SK-N-SH treated with all-trans-retinoic acid at 6 μM for 48 hours (cell line): ENCODE measurements at regions not wholly inside any gene's neighbourhood (a gene's known extent, or its start where the extent isn't known, plus 50 kb on each side); places are given as distances from the start of the nearest gene placed in this dataset.

Experiments used
- ARNTL ChIP-seq: fragments of 450-650 bp; formaldehyde crosslinking; IDR thresholded peaks from 2 replicates; pipeline ENCODE4 v1.5.0; 2020; ENCODE audit warnings: low read depth, mild to moderate bottlenecking, moderate library complexity, borderline replicate concordance
- BACH2 ChIP-seq: fragments of 250-450 bp; sonication (Bioruptor Pico); IDR thresholded peaks from 2 replicates; pipeline ENCODE4 v1.9.0; 2021; ENCODE audit warnings: mild to moderate bottlenecking, borderline replicate concordance
- ESRRG ChIP-seq: fragments of 250-450 bp; sonication (Bioruptor Pico); IDR thresholded peaks from 2 replicates; pipeline ENCODE4 v1.6.1; 2021; ENCODE audit warnings: mild to moderate bottlenecking
- ISL1 ChIP-seq: fragments of 250-450 bp; sonication (Bioruptor Pico); IDR thresholded peaks from 2 replicates; pipeline ENCODE4 v2.1.2; 2022; ENCODE audit warnings: mild to moderate bottlenecking, moderate library complexity
- OSR1 ChIP-seq: fragments of 250-450 bp; sonication (Bioruptor Pico); IDR thresholded peaks from 2 replicates; pipeline ENCODE4 v1.8.0; 2022; ENCODE audit warnings: moderate library complexity, mild to moderate bottlenecking, inconsistent platforms
- PPARA ChIP-seq: fragments of 250-450 bp; sonication (Bioruptor Pico); IDR thresholded peaks from 2 replicates; pipeline ENCODE4 v1.5.0; 2020; ENCODE audit warnings: mild to moderate bottlenecking, borderline replicate concordance
- RARB ChIP-seq: fragments of 250-450 bp; sonication (Bioruptor Pico); IDR thresholded peaks from 2 replicates; pipeline ENCODE4 v1.8.0; 2021; ENCODE audit warnings: mild to moderate bottlenecking, moderate library complexity
- ZC3H10 ChIP-seq: fragments of 250-450 bp; sonication (Bioruptor Pico); IDR thresholded peaks from 2 replicates; pipeline ENCODE4 v1.5.1; 2021; ENCODE audit warnings: mild to moderate bottlenecking, moderate library complexity
- ZFP3 ChIP-seq: fragments of 250-450 bp; sonication (Bioruptor Pico); IDR thresholded peaks from 2 replicates; pipeline ENCODE4 v1.5.0; 2020; ENCODE audit warnings: mild to moderate bottlenecking, moderate library complexity
- ZFP30 ChIP-seq: fragments of 450-650 bp; formaldehyde crosslinking; IDR thresholded peaks from 2 replicates; pipeline ENCODE4 v1.5.0; 2022; ENCODE audit warnings: mild to moderate bottlenecking, moderate library complexity
- ZNF70 ChIP-seq: fragments of 450-650 bp; formaldehyde crosslinking; IDR thresholded peaks from 2 replicates; pipeline ENCODE4 v1.5.0; 2020; ENCODE audit warnings: mild to moderate bottlenecking, moderate library complexity
- TF ChIP-seq, protein P1 (sequence below): fragments of 250-450 bp; sonication (Bioruptor Pico); IDR thresholded peaks from 2 replicates; pipeline ENCODE4 v1.8.0; 2020; ENCODE audit warnings: mild to moderate bottlenecking, moderate library complexity, borderline replicate concordance
- TF ChIP-seq, protein P2 (sequence below): fragments of 250-450 bp; sonication (Bioruptor Pico); IDR thresholded peaks from 2 replicates; pipeline ENCODE4 v1.8.0; 2021; ENCODE audit warnings: low read depth, mild to moderate bottlenecking, moderate library complexity, borderline replicate concordance
- TF ChIP-seq, protein P3 (sequence below): fragments of 250-450 bp; sonication (Bioruptor Pico); IDR thresholded peaks from 2 replicates; pipeline ENCODE4 v1.5.1; 2020; ENCODE audit warnings: low read depth, mild to moderate bottlenecking, moderate library complexity

DNA sequence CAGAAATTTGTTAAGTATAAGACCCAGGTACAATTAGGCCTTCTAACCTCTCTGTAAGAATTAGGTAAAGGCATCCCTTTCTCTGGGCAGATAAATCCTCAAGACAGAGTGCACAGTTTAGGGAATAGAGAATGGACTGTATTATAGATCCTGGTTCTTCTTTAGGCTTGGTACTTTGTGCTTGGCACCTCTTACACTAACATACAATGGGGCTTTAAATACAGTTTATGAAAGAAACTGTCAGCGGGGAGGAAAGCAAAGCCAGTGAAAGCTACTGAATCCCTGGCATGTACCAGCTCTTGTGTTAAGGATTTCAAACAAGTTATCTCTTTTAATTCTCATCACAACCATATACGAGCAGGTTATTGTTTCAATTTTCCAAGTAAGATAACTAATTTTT is 1350.0 kb downstream of the ADGRL3 start:
- TF ChIP-seq, protein P1, sequence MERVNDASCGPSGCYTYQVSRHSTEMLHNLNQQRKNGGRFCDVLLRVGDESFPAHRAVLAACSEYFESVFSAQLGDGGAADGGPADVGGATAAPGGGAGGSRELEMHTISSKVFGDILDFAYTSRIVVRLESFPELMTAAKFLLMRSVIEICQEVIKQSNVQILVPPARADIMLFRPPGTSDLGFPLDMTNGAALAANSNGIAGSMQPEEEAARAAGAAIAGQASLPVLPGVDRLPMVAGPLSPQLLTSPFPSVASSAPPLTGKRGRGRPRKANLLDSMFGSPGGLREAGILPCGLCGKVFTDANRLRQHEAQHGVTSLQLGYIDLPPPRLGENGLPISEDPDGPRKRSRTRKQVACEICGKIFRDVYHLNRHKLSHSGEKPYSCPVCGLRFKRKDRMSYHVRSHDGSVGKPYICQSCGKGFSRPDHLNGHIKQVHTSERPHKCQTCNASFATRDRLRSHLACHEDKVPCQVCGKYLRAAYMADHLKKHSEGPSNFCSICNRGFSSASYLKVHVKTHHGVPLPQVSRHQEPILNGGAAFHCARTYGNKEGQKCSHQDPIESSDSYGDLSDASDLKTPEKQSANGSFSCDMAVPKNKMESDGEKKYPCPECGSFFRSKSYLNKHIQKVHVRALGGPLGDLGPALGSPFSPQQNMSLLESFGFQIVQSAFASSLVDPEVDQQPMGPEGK (CRISPR knock-in tag): no peak
- TF ChIP-seq PPARA (CRISPR knock-in tag): no peak
- no peak for TF ChIP-seq ZFP3 (CRISPR knock-in tag)
- no peak for TF ChIP-seq RARB
- TF ChIP-seq ZFP30: no peak
- no peak for TF ChIP-seq ARNTL (CRISPR knock-in tag)
- no peak for TF ChIP-seq ZC3H10 (CRISPR knock-in tag)
- no peak for TF ChIP-seq ZNF70 (CRISPR knock-in tag)
- TF ChIP-seq, protein P2, sequence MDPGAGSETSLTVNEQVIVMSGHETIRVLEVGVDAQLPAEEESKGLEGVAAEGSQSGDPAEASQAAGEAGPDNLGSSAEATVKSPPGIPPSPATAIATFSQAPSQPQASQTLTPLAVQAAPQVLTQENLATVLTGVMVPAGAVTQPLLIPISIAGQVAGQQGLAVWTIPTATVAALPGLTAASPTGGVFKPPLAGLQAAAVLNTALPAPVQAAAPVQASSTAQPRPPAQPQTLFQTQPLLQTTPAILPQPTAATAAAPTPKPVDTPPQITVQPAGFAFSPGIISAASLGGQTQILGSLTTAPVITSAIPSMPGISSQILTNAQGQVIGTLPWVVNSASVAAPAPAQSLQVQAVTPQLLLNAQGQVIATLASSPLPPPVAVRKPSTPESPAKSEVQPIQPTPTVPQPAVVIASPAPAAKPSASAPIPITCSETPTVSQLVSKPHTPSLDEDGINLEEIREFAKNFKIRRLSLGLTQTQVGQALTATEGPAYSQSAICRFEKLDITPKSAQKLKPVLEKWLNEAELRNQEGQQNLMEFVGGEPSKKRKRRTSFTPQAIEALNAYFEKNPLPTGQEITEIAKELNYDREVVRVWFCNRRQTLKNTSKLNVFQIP: no peak
- no peak for TF ChIP-seq BACH2 (CRISPR knock-in tag)
- TF ChIP-seq, protein P3, sequence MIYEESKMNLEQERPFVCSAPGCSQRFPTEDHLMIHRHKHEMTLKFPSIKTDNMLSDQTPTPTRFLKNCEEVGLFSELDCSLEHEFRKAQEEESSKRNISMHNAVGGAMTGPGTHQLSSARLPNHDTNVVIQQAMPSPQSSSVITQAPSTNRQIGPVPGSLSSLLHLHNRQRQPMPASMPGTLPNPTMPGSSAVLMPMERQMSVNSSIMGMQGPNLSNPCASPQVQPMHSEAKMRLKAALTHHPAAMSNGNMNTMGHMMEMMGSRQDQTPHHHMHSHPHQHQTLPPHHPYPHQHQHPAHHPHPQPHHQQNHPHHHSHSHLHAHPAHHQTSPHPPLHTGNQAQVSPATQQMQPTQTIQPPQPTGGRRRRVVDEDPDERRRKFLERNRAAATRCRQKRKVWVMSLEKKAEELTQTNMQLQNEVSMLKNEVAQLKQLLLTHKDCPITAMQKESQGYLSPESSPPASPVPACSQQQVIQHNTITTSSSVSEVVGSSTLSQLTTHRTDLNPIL (CRISPR knock-in tag): no peak
- no peak for TF ChIP-seq ESRRG
- TF ChIP-seq OSR1 (CRISPR knock-in tag): no peak
- TF ChIP-seq ISL1 (CRISPR knock-in tag): no peak
